HCT116 (cell line): ENCODE measurements at regions not wholly inside any gene's neighbourhood (a gene's known extent, or its start where the extent isn't known, plus 50 kb on each side); places are given as distances from the start of the nearest gene placed in this dataset.

Source experiments
- ATAC-seq: fragments of 200-7000 bp; cut with Tn5 transposase; 2 replicates; pipeline ENCODE4 v1.9.1; 2020; ENCODE audit warnings: mild to moderate bottlenecking, moderate library complexity
- BruUV-seq: library from RNA; stranded (reverse); fragments of 400-500 nt; replicated peaks from 2 replicates; lab custom pipeline; 2021; lab: Mats Ljungman, UMichigan
- CTCF ChIA-PET: fragments of 300-600 bp; sonication (Branson Sonifier 250); formaldehyde crosslinking; loops from one replicate; lab custom pipeline; 2021; ENCODE audit warnings: antibody characterized with exemption; lab: Charles Lee
- POLR2A ChIA-PET: fragments of 300-600, 350-600 bp; sonication (Branson Sonifier 250); formaldehyde crosslinking; loops from one replicate; lab custom pipeline; 2021; ENCODE audit warnings: antibody characterized with exemption; lab: Charles Lee
- RAD21 ChIA-PET, 2 experiments: fragments of 300-600 bp; sonication (Branson Sonifier 250); formaldehyde crosslinking; loops; one replicate each; lab custom pipeline; 2023; ENCODE audit warnings: low total read pairs in 2 of 2; ENCODE audit not compliant: uncharacterized antibody in 2 of 2, unreplicated experiment in 2 of 2, low non-redundant PET in 1 of 2; lab: Charles Lee
- DNase-seq: peaks from one replicate; pipeline ENCODE4 v3.0.0-alpha.2; 2010; ENCODE audit warnings: low read depth, low spot score
- H2AFZ ChIP-seq: fragments of 200-600 bp; shearing (Covaris generic), sonication (generic); 2 replicates; pipeline ENCODE4 v1.6.1; 2017; ENCODE audit warnings: low read depth, mixed run types, mixed read lengths, antibody characterized with exemption, low read length; ENCODE audit not compliant: poor library complexity, severe bottlenecking
- H3K27ac ChIP-seq: 2 replicates; pipeline ENCODE4 v1.5.1; 2012; ENCODE audit warnings: low read depth, low read length
- H3K27me3 ChIP-seq: fragments of 200-600 bp; sonication (generic); 2 replicates; pipeline ENCODE4 v1.6.1; 2016; ENCODE audit warnings: mixed run types, low read length, mixed read lengths; ENCODE audit not compliant: insufficient read depth
- H3K36me3 ChIP-seq, 2 experiments: fragments of 200-500 bp in 1 of 2; fragments of 200-600 bp in 1 of 2; sonication (Bioruptor generic) in 1 of 2; sonication (generic) in 1 of 2; 2 replicates each; pipeline versions ENCODE4 v1.5.1 to v1.6.1; 2014 to 2016; ENCODE audit warnings: low read length in 2 of 2, inconsistent platforms in 1 of 2, mixed read lengths in 1 of 2, mixed run types in 1 of 2; ENCODE audit not compliant: insufficient read depth in 2 of 2, control insufficient read depth in 1 of 2
- H3K4me1 ChIP-seq, 2 experiments: fragments of 200-600 bp in 1 of 2; sonication (generic) in 1 of 2; 2 replicates each; pipeline versions ENCODE4 v1.5.1 to v1.6.1; 2012 to 2017; ENCODE audit warnings: low read length in 2 of 2, inconsistent platforms in 1 of 2, mild to moderate bottlenecking in 1 of 2, mixed read lengths in 1 of 2, mixed run types in 1 of 2, moderate library complexity in 1 of 2; ENCODE audit not compliant: insufficient read depth in 2 of 2, control insufficient read depth in 1 of 2
- H3K4me2 ChIP-seq: fragments of 200-600 bp; sonication (generic); 2 replicates; pipeline ENCODE4 v1.6.1; 2017; ENCODE audit warnings: mixed run types, low read length, mixed read lengths
- H3K4me3 ChIP-seq, 2 experiments: fragments of 200-600 bp in 1 of 2; sonication (generic) in 1 of 2; replicated peaks in 1 of 2; 2 replicates each; pipeline ENCODE4 v1.5.1; 2011 to 2016; ENCODE audit warnings: low read length in 2 of 2, control low read depth in 1 of 2, low read depth in 1 of 2, mild to moderate bottlenecking in 1 of 2, mixed read lengths in 1 of 2, mixed run types in 1 of 2
- H3K79me2 ChIP-seq: fragments of 200-600 bp; sonication (generic); 2 replicates; pipeline ENCODE4 v1.6.1; 2017; ENCODE audit warnings: mild to moderate bottlenecking, mixed run types, low read length, moderate library complexity, mixed read lengths; ENCODE audit not compliant: insufficient read depth
- H3K9ac ChIP-seq: fragments of 200-600 bp; sonication (generic); 2 replicates; pipeline ENCODE4 v1.6.1; 2016; ENCODE audit warnings: low read length, mixed read lengths
- H3K9me2 ChIP-seq: fragments of 200-600 bp; sonication (generic), shearing (Covaris generic); 2 replicates; pipeline ENCODE4 v1.6.1; 2017; ENCODE audit warnings: mixed run types, mild to moderate bottlenecking, moderate library complexity; ENCODE audit not compliant: insufficient read depth
- H3K9me3 ChIP-seq, 2 experiments: fragments of 200-500 bp in 1 of 2; fragments of 200-600 bp in 1 of 2; sonication (Bioruptor generic) in 1 of 2; sonication (generic) in 1 of 2; 2 replicates each; pipeline ENCODE4 v1.6.1; 2014 to 2017; ENCODE audit warnings: low read length in 2 of 2, mixed read lengths in 2 of 2, inconsistent platforms in 1 of 2, low read depth in 1 of 2, mild to moderate bottlenecking in 1 of 2, mixed run types in 1 of 2, moderate library complexity in 1 of 2; ENCODE audit not compliant: control insufficient read depth in 1 of 2, insufficient read depth in 1 of 2
- H4K20me1 ChIP-seq: fragments of 200-600 bp; sonication (generic), shearing (Covaris generic); 2 replicates; pipeline ENCODE4 v1.6.1; 2017; ENCODE audit warnings: mixed run types, mild to moderate bottlenecking, moderate library complexity; ENCODE audit not compliant: insufficient read depth
- CEBPB ChIP-seq: IDR thresholded peaks from 2 replicates; pipeline ENCODE4 v1.6.1; 2012; ENCODE audit warnings: low read depth
- EGR1 ChIP-seq: IDR thresholded peaks from 2 replicates; pipeline ENCODE4 v1.6.1; 2012; ENCODE audit warnings: low read depth
- ELF1 ChIP-seq: IDR thresholded peaks from 2 replicates; pipeline ENCODE4 v1.6.1; 2012; ENCODE audit warnings: low read depth, borderline replicate concordance
- EZH2 ChIP-seq: fragments of 200-600 bp; sonication (generic); IDR thresholded peaks from 2 replicates; pipeline ENCODE4 v1.6.1; 2017; ENCODE audit warnings: antibody characterized with exemption, mixed run types
- EZH2phosphoT487 ChIP-seq: fragments of 200-600 bp; IDR thresholded peaks from 2 replicates; pipeline ENCODE4 v1.6.1; 2018; ENCODE audit warnings: antibody characterized with exemption, borderline replicate concordance
- JUND ChIP-seq: IDR thresholded peaks from 2 replicates; pipeline ENCODE4 v1.6.1; 2012
- SIN3A ChIP-seq: IDR thresholded peaks from 2 replicates; pipeline ENCODE4 v1.6.1; 2012; ENCODE audit warnings: low read depth
- YY1 ChIP-seq: IDR thresholded peaks from 2 replicates; pipeline ENCODE4 v1.6.1; 2011; ENCODE audit warnings: low read length, low read depth, moderate library complexity, mild to moderate bottlenecking; ENCODE audit not compliant: insufficient replicate concordance; ENCODE audit errors: extremely low read depth
- ZFX ChIP-seq: fragments of 450-650 bp; IDR thresholded peaks from 2 replicates; pipeline ENCODE4 v1.6.1; 2017
- ZNF274 ChIP-seq: fragments of 200-500 bp; sonication (Bioruptor generic); IDR thresholded peaks from 2 replicates; pipeline ENCODE4 v1.6.1; 2014; ENCODE audit warnings: mild to moderate bottlenecking, low read depth, low read length, inconsistent platforms
- intact Hi-C: fragments of 100-400 bp; cut with micrococcal nuclease; formaldehyde crosslinking; loops from 2 replicates; pipeline ENCODE4 v1.10.0; 2022
- TF ChIP-seq, protein P1 (sequence below), 3 experiments: fragments of 200-600 bp in 1 of 3; sonication (generic) in 1 of 3; IDR thresholded peaks in 2 of 3; conservative IDR thresholded peaks in 1 of 3; 2 replicates each; pipeline ENCODE4 v1.5.1; 2012 to 2017; ENCODE audit warnings: low read depth in 2 of 3, low read length in 2 of 3, antibody characterized with exemption in 1 of 3, borderline replicate concordance in 1 of 3, control low read depth in 1 of 3, mild to moderate bottlenecking in 1 of 3, mixed read lengths in 1 of 3, mixed run types in 1 of 3, moderate library complexity in 1 of 3; ENCODE audit not compliant: insufficient read depth in 1 of 3

DNA sequence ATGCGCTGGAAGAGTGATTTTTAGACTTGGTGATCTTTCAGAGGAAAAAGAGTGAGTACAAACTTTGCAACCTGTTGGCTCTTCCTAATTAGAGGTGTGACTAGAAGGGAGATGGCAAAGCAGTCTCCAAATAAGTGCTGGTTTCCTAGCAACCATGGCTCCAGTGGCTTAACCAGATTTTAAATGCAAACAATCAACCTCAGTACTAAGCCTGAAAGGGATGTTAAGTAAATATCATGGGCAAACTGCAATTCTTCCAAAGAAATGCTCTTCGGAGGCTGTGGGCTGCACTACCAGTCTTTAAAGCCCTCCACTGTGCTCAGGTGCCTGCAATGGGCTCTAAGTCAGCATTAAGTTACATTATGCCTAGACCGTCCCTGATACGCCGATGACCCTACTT lies 678.1 kb upstream of the CCDC54 start:
- BruUV-seq, result no TSS peak
- Histone ChIP-seq H3K4me2 (no peak overlapping the region), H3K9me3 (no peaks in the 10 kb centered on the region), H3K9ac (no peak overlapping the region), H4K20me1 (no peaks in the 10 kb centered on the region), H3K27ac (no peak overlapping the region), H3K4me3 (no peak overlapping the region), H3K36me3 (no peaks in the 10 kb centered on the region), H2AFZ (no peak overlapping the region), H3K27me3 (no peaks in the 10 kb centered on the region), H3K4me1 (no peaks in the 10 kb centered on the region), H3K79me2 (no peaks in the 10 kb centered on the region), H3K9me2 (no peaks in the 10 kb centered on the region)
- intact Hi-C loops, result no loop called here
- ChIA-PET CTCF (no interaction called here), RAD21 (no interaction called here), POLR2A (no interaction called here)
- TF ChIP-seq EGR1, result no peak
- TF ChIP-seq YY1, result no peak
- TF ChIP-seq CEBPB, result no peak
- TF ChIP-seq JUND, result no peak
- TF ChIP-seq ZNF274, result no peak
- TF ChIP-seq EZH2phosphoT487, result no peak
- no peak for TF ChIP-seq ELF1
- no peak for TF ChIP-seq ZFX
- TF ChIP-seq SIN3A, result no peak
- TF ChIP-seq EZH2, result no peak
- TF ChIP-seq, protein P1, sequence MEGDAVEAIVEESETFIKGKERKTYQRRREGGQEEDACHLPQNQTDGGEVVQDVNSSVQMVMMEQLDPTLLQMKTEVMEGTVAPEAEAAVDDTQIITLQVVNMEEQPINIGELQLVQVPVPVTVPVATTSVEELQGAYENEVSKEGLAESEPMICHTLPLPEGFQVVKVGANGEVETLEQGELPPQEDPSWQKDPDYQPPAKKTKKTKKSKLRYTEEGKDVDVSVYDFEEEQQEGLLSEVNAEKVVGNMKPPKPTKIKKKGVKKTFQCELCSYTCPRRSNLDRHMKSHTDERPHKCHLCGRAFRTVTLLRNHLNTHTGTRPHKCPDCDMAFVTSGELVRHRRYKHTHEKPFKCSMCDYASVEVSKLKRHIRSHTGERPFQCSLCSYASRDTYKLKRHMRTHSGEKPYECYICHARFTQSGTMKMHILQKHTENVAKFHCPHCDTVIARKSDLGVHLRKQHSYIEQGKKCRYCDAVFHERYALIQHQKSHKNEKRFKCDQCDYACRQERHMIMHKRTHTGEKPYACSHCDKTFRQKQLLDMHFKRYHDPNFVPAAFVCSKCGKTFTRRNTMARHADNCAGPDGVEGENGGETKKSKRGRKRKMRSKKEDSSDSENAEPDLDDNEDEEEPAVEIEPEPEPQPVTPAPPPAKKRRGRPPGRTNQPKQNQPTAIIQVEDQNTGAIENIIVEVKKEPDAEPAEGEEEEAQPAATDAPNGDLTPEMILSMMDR (IDR thresholded peaks at IDR 0.05 in 2 of 3, conservative IDR thresholded peaks at IDR 0.05 in 1 of 3; ENCODE audit: borderline replicate concordance in 1 of 3, insufficient read depth in 1 of 3, low read depth in 2 of 3, low read length in 2 of 3), result no peak
- no peak for ATAC-seq
- DNase-seq, result no peak
